SU-DHL-6 (cell line): ENCODE measurements at regions not wholly inside any gene's neighbourhood (a gene's known extent, or its start where the extent isn't known, plus 50 kb on each side); places are given as distances from the start of the nearest gene placed in this dataset.

Source experiments
- H2AFZ ChIP-seq: fragments of 200-600 bp; sonication (generic); 2 replicates; pipeline ENCODE4 v1.6.1; 2014; ENCODE audit warnings: low read depth, mild to moderate bottlenecking, moderate library complexity, mixed read lengths, antibody characterized with exemption, low read length; ENCODE audit not compliant: severe bottlenecking
- H3F3A ChIP-seq: fragments of 200-600 bp; shearing (Covaris generic); 2 replicates; pipeline ENCODE4 v1.6.0; 2016; ENCODE audit warnings: antibody characterized with exemption, mild to moderate bottlenecking; ENCODE audit not compliant: insufficient read depth
- H3K27ac ChIP-seq: fragments of 200-600 bp; sonication (generic); 2 replicates; pipeline ENCODE4 v1.5.1; 2016; ENCODE audit warnings: low read depth, mild to moderate bottlenecking, low read length, moderate library complexity, mixed read lengths
- H3K27me3 ChIP-seq: fragments of 200-600 bp; sonication (generic), shearing (Covaris generic); 2 replicates; pipeline ENCODE4 v1.6.0; 2014; ENCODE audit warnings: mild to moderate bottlenecking, low read length
- H3K36me3 ChIP-seq: fragments of 200-600 bp; sonication (generic); 2 replicates; pipeline ENCODE4 v1.6.1; 2014; ENCODE audit warnings: mild to moderate bottlenecking, low read length, mixed read lengths
- H3K4me2 ChIP-seq: fragments of 300-600, 200-600 bp; shearing (Covaris generic), sonication (generic); 2 replicates; pipeline ENCODE4 v1.6.0; 2014; ENCODE audit warnings: low read length, low read depth, mild to moderate bottlenecking; ENCODE audit not compliant: poor library complexity, severe bottlenecking
- H3K4me3 ChIP-seq: fragments of 200-600 bp; sonication (generic); 2 replicates; pipeline ENCODE4 v1.5.1; 2014; ENCODE audit warnings: antibody characterized with exemption, low read length, mild to moderate bottlenecking, mixed read lengths; ENCODE audit not compliant: insufficient read depth, poor library complexity, severe bottlenecking
- H3K79me2 ChIP-seq: fragments of 200-600 bp; sonication (generic); 2 replicates; pipeline ENCODE4 v1.6.1; 2014; ENCODE audit warnings: mild to moderate bottlenecking, low read length, moderate library complexity; ENCODE audit not compliant: insufficient read depth
- H3K9ac ChIP-seq: fragments of 200-600 bp; sonication (generic); 2 replicates; pipeline ENCODE4 v1.7.0; 2014; ENCODE audit warnings: mild to moderate bottlenecking, low read length
- H3K9me2 ChIP-seq: fragments of 200-600 bp; sonication (generic); replicated peaks from 2 replicates; pipeline ENCODE4 v1.6.1; 2014; ENCODE audit warnings: low read length; ENCODE audit not compliant: insufficient read depth
- H3K9me3 ChIP-seq: fragments of 200-600 bp; sonication (generic); 2 replicates; pipeline ENCODE4 v1.6.1; 2014; ENCODE audit warnings: low read length, mixed read lengths; ENCODE audit not compliant: insufficient read depth
- H4K20me1 ChIP-seq: fragments of 200-600 bp; sonication (generic); 2 replicates; pipeline ENCODE4 v1.6.1; 2014; ENCODE audit warnings: low read depth, mild to moderate bottlenecking, antibody characterized with exemption, low read length, moderate library complexity, mixed read lengths
- CTCF ChIP-seq: fragments of 200-600 bp; sonication (generic); IDR thresholded peaks from one replicate; pipeline ENCODE4 v1.5.1; 2017; ENCODE audit warnings: antibody characterized with exemption, mild to moderate bottlenecking, low read length, moderate library complexity; ENCODE audit not compliant: insufficient read depth, poor library complexity, severe bottlenecking
- EZH2phosphoT487 ChIP-seq: fragments of 200-600 bp; sonication (generic), shearing (Covaris generic); conservative IDR thresholded peaks from 2 replicates; pipeline ENCODE4 v1.6.1; 2018; ENCODE audit warnings: mild to moderate bottlenecking, antibody characterized with exemption, low read length, moderate library complexity, mixed read lengths

- Histone ChIP-seq H3K79me2 (peaks cover 29% of the 10 kb centered on the region), H3K9ac (no peak overlapping the region), H3K27ac (peak overlapping the region; percentile 98; the same call in 1 of the 2 replicates), H4K20me1 (no peaks in the 10 kb centered on the region), H3K4me2 (no peak overlapping the region), H3K36me3 (peaks cover 49% of the 10 kb centered on the region; the same call in 1 of the 2 replicates), H3K9me3 (no peaks in the 10 kb centered on the region), H3K4me3 (no peak overlapping the region), H3K9me2 (no peaks in the 10 kb centered on the region), H3K27me3 (no peaks in the 10 kb centered on the region), H3F3A (peaks cover 28% of the 10 kb centered on the region; the same call in 1 of the 2 replicates), H2AFZ (no peak overlapping the region)
- TF ChIP-seq CTCF (no peak), EZH2phosphoT487 (no peak)
These were observed 103.1 kb downstream of the ZNF608 start for GRCh38 chr5:124643336-124643735.

- H3K36me3 ChIP-seq, result peaks cover 41% of the 10 kb centered on the region; the same call in 1 of the 2 replicates
- no peaks in the 10 kb centered on the region for H3K27me3 ChIP-seq
- H2AFZ ChIP-seq, result no peak overlapping the region
- H3K9me3 ChIP-seq, result no peaks in the 10 kb centered on the region
- peak overlapping the region; percentile 28 for H3K27ac ChIP-seq
- H3K4me2 ChIP-seq, result no peak overlapping the region
- TF ChIP-seq EZH2phosphoT487, result no peak
- TF ChIP-seq CTCF, result no peak
- H3K79me2 ChIP-seq, result peaks cover 17% of the 10 kb centered on the region
- H3F3A ChIP-seq, result peaks cover 28% of the 10 kb centered on the region; the same call in 1 of the 2 replicates
- no peaks in the 10 kb centered on the region for H3K9me2 ChIP-seq
- H3K4me3 ChIP-seq, result no peak overlapping the region
- no peaks in the 10 kb centered on the region for H4K20me1 ChIP-seq
- H3K9ac ChIP-seq, result no peak overlapping the region
These were observed 104.3 kb downstream of the ZNF608 start for GRCh38 chr5:124642151-124642550.

GRCh38 chr5:124641154-124641792 lies 105.2 kb downstream of the ZNF608 start:
- Histone ChIP-seq H3K27me3 (no peaks in the 10 kb centered on the region), H3K9me3 (no peaks in the 10 kb centered on the region), H3K9me2 (no peaks in the 10 kb centered on the region), H3K36me3 (peaks cover 48% of the 10 kb centered on the region; the same call in 1 of the 2 replicates), H3K4me3 (no peak overlapping the region), H3K27ac (no peak overlapping the region), H4K20me1 (no peaks in the 10 kb centered on the region), H3K79me2 (peaks cover 9% of the 10 kb centered on the region; the same call in 1 of the 2 replicates), H3F3A (peaks cover 21% of the 10 kb centered on the region; the same call in 1 of the 2 replicates), H3K9ac (no peak overlapping the region), H2AFZ (no peak overlapping the region), H3K4me2 (no peak overlapping the region)
- TF ChIP-seq CTCF, result no peak
- no peak for TF ChIP-seq EZH2phosphoT487
